HG03378 (cell line): ENCODE measurements at regions not wholly inside any gene's neighbourhood (a gene's known extent, or its start where the extent isn't known, plus 50 kb on each side); places are given as distances from the start of the nearest gene placed in this dataset.
"Not testable (repeated sequence)": the region's sequence is repeated elsewhere in the genome, so short reads cannot be mapped to it uniquely, and the experiment has no call there.

Experiments
- ATAC-seq: cut with Tn5 transposase; IDR thresholded peaks from one replicate; pipeline ENCODE4 v1.9.1; 2021; ENCODE audit warnings: mild to moderate bottlenecking, moderate library complexity; ENCODE audit not compliant: unreplicated experiment

DNA sequence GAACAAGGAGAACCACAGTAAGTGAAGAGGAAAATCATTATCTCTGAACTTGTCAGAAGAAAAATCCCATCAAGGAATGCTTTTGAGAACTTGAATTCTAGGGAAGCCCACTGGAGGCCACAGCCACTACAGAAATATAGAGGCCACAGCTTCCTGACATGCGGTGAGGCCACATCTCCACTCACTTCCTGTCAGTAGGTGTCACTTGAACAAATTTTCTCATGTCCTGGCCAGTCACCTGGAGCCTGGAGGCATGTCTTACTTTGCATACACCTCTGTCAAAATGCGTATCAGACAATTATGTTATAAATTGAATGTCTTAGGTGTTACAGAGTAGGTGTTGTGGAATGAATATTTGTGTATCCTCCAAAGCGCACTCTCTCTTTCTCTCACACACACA lies 370.3 kb downstream of the DAD1 start:
- no peak for ATAC-seq

- no peak for ATAC-seq
Observed at GRCh38 chr14:22213120-22213519, 375.9 kb downstream of the DAD1 start.

- no peak for ATAC-seq
Observed at GRCh38 chr14:22210906-22211305, 378.1 kb downstream of the DAD1 start.

DNA sequence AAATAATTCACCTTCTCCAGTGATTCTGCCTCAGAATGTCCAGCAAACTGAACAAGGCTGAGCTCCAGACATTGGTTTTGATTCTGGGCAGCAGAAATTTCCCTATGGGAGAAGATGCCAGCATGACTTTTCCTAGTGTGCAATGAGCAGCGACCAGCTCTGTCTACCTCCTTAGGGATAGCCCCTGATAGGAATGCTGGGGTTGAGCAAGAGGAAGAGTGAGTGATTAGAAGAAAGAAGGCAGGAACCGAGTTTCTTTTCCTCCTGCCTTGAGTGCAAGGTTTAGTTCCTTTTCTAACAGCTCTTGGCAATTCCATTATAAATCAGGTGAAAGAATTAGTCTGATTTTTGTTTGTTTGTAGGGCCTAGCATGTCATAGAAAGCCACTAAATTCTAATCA lies 379.0 kb downstream of the DAD1 start:
- no peak for ATAC-seq

- ATAC-seq, result no peak
Observed at GRCh38 chr14:22203036-22203435, 386.0 kb downstream of the DAD1 start.

DNA sequence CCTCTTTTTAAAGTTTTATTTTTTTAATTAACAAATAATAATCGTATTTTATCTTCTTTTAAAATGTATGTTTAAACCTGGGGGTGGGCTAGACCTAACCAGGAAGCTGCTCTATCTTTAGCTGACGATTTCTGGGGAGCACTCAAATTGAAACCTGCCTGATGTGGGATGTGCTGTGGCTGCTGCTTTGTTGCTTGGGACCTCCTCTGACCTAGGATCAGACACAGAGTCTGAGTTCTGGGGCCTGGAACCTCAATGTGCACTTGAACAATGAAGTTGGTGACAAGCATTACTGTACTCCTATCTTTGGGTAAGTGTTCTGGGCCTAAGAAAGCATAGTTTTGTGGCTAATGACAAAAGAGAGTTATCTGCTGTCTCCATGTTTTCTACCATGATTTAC lies 386.7 kb downstream of the DAD1 start:
- ATAC-seq, result no peak

DNA sequence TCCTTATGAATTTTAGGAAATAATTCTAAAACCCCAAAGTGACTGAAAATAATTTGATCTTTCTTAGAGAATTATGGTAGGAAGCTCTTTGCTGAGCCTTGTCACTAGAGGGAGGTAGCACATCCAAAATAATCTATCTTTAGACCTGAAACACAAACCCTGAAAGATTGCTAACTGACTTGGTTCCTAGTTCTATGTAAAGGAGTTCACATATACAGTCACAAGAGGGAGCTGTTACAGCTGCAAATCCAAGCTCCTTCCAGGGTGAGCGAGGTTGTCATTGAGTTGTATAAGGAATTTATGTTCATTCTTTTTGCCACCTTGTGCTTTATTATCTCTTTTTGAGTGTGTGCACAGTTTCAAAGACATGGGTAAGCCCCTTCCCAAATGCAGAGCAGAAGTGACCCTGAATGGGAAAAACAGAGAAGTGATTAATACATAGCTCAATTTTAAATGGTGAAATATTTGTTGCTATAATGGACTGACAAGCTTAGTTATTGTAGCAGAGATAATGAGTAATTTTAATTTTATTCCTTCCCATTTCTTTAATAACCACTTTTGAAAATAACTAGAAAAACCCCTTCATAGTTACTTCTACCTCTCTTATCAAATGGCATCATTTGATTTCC lies 387.9 kb downstream of the DAD1 start:
- peak; percentile 71 for ATAC-seq

DNA sequence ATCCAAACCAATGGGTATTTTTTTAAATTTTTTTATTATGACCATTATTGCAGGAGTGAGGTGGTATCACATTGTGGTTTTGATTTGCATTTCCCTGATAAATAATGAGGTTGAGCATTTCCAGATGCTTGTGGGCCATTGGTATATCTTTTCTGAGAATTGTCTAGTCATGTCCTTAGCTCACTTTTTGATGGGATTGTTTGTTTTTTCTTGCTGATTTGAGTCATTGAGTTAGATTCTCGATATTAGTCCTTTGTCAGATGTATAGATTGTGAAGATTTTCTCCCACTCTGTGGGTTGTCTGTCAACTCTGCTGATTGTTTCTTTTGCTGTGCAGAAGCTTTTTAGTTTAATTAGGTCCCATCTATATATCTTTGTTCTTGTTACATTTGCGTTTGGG lies 388.9 kb downstream of the DAD1 start:
- not testable (repeated sequence) for ATAC-seq

DNA sequence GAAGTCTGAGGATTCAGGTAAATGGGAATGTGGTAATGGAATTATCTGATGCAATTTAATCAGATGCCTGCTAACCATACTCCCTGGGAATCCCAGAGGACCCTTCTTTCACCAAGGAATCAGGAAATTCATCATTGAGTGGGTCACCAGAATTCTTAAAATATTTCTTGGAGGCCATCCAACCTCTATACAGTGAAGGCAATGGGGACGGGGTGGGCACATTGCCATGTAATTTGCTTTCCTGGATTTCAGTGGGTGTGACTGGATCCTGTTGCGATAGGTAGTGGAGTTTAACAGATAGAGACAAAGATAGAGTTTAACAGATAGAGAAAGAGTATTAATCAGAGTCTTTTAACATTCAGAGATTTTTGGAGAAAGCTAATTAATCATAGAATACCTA lies 394.4 kb downstream of the DAD1 start:
- ATAC-seq, result no peak

DNA sequence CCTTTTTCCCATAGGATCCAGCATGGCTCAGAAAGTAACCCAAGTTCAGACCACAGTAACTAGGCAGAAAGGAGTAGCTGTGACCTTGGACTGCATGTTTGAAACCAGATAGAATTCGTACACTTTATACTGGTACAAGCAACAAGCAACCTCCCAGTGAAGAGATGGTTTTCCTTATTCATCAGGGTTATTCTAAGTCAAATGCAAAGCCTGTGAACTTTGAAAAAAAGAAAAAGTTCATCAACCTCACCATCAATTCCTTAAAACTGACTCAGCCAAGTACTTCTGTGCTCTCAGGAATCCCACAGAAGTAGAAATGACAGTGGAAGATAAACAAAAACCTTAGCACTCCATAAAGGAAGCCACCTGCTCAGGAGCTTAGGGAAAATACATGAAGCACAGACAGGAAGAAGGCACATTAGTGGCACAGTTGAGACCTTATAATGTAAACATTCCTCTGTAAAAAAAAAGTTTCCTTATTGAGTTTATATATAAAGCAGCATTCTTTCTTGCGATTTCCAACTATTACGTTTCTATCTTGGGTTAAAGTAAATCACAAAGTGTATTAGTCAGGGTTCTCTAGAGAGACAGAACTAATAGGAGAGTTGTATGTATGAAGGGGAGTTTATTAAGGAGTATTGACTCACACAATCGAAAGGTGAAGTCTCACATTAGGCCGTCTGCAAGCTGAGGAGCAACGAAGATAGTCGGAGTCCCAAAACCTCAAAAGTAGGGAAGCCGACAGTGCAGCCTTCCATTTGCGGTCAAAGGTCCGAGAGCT lies 398.4 kb downstream of the DAD1 start:
- no peak for ATAC-seq

DNA sequence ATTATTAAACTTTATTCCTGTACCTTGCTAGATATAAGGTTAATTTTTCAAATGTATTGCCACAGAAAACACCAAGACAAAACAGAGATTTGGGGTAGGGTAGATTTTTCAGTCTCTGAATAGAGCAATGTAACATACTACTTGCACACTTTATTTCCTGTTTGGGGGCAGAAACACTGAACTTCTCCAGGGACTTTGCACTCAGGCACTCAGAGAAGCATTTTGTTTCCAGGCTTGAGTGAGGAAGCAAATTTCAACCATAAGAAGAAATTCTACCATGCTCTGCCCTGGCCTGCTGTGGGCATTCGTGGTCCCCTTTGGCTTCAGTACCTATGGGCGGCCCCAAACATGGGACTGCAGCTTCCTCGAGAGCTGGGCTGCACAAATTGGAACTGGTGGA lies 399.1 kb downstream of the DAD1 start:
- ATAC-seq, result no peak

DNA sequence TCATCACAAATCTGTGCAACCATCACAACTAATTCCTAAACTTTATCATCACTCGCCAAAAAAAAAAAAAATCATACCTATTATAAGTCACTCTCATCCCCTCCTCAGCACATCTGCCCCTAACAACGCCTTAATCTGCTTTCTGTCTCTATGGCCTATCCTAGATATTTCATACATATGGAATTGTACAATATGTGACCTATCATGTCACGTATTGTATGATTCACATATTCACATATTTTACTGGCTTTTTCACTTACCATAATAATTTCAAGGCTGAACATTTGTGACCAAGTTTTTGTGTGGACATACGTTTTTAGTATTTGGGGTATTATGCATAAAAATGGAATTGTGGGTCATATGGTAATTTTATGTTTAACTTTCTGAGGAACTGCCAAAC lies 400.7 kb downstream of the DAD1 start:
- no peak for ATAC-seq

DNA sequence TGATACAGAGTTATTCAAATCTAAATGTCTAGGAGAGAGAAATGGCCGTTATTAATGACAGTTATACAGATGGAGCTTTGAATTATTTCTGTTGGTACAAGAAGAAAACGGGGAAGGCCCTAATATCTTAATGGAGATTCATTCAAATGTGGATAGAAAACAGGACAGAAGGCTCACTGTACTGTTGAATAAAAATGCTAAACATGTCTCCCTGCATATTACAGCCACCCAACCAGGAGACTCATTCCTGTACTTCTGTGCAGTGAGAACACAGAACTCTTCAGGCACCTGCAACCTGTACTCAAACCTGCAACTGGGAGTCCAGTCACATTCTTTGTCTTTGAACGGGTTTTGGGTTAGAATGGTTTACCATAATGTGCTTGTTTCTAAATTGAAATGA lies 403.2 kb downstream of the DAD1 start:
- ATAC-seq, result no peak

GRCh38 chr14:22185191-22185590 lies 403.8 kb downstream of the DAD1 start:
- ATAC-seq, result no peak

GRCh38 chr14:22184830-22185168 lies 404.2 kb downstream of the DAD1 start:
- ATAC-seq, result no peak

- no peak for ATAC-seq
Observed at GRCh38 chr14:22184157-22184829, 404.7 kb downstream of the DAD1 start.

DNA sequence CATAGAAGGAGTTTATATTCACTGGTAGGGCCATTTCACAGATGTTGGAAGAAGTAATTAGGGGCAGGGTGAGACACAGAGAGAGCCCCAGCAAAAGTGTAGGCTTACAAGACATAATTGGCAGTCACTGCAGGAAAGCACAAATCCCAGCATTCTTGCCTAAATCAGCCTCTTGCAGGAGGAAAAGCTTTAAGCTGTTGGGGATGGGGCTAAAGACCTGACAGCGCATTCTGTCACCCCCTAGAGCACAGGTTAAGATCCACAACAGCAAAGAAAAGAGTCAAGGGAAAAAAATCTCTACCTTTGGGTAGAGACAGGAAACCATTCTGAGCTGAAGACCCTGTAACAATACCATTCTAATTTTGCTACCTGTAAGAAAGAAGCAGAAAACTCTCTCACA lies 409.0 kb downstream of the DAD1 start:
- ATAC-seq, result no peak

DNA sequence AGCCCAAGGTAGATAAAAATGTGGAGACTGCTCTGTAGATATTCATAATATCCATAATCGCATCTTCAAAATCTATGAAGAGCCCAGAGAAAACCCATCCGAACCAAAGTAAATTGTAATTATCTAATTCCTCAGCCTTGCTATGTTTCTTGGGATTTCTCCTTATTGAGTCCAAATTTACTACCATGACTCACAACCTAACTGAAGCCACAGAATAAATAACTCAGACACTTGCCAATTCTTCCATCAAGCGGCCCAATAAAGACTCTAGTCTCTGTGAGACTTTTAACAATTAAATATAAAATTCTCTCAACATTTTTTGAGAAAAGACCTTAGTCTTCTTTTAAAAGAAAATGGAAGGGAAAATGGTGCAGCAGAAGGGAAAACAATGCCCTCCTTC lies 409.8 kb downstream of the DAD1 start:
- no peak for ATAC-seq

- no peak for ATAC-seq
Observed at GRCh38 chr14:22178333-22178839, 410.6 kb downstream of the DAD1 start.

- ATAC-seq, result peak; percentile 48
Observed at GRCh38 chr14:22177870-22178269, 411.2 kb downstream of the DAD1 start.

DNA sequence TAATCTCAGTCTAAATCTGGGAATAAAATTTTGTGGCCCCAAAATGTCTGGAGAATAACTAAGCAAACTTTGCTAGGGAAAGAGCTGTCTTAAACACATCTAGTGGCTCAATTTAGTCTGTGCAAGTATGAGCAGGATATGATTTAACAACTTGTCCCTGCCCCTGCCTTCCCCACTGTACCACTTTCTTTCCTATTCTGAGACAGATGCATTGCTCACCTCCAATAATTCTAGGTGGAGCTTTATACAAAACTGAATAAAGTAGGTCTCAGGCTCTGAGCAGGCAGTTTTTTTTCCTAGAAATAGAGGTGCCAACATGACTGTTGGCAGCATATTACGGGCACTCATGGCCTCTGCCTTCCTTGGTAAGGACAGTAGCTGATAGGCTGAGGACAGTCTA lies 412.1 kb downstream of the DAD1 start:
- no peak for ATAC-seq

DNA sequence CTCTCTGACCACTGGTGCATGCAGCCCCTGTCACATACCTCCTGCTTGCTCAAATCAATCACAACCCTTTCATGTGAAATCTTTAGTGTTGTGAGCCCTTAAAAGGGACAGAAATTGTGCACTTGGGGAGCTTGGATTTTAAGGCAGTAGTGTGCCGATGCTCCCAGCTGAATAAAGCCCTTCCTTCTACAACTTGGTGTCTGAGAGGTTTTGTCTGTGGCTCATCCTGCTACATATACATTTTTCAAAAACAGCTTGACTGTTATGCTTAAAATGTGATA lies 413.8 kb downstream of the DAD1 start:
- not testable (repeated sequence) for ATAC-seq
